ENCODE measurements at regions not wholly inside any gene's neighbourhood (a gene's known extent, or its start where the extent isn't known, plus 50 kb on each side); places are given as distances from the start of the nearest gene placed in this dataset.

- TF ChIP-seq, protein P1, sequence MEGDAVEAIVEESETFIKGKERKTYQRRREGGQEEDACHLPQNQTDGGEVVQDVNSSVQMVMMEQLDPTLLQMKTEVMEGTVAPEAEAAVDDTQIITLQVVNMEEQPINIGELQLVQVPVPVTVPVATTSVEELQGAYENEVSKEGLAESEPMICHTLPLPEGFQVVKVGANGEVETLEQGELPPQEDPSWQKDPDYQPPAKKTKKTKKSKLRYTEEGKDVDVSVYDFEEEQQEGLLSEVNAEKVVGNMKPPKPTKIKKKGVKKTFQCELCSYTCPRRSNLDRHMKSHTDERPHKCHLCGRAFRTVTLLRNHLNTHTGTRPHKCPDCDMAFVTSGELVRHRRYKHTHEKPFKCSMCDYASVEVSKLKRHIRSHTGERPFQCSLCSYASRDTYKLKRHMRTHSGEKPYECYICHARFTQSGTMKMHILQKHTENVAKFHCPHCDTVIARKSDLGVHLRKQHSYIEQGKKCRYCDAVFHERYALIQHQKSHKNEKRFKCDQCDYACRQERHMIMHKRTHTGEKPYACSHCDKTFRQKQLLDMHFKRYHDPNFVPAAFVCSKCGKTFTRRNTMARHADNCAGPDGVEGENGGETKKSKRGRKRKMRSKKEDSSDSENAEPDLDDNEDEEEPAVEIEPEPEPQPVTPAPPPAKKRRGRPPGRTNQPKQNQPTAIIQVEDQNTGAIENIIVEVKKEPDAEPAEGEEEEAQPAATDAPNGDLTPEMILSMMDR (IDR thresholded peaks at IDR 0.05) = no peak
- no peak overlapping the region for H3K4me3 ChIP-seq
- no peak for DNase-seq
- intact Hi-C loops (cut with DNase I) = no loop called here
- H3K4me1 ChIP-seq = no peaks in the 10 kb centered on the region
- no peak overlapping the region for H3K27ac ChIP-seq
- no peaks in the 10 kb centered on the region for H3K36me3 ChIP-seq
- H3K9me3 ChIP-seq = peaks cover 0 to 4% of the 10 kb centered on the region in 2 donors
- no peaks in the 10 kb centered on the region for H3K27me3 ChIP-seq
- ATAC-seq = peak; percentile 74
Observed at GRCh38 chr4:179803857-179804256, 2361.6 kb upstream of the AGA start.

- DNase-seq (no peak), ATAC-seq (peak; percentile 25)
- Histone ChIP-seq H3K27ac (no peak overlapping the region), H3K36me3 (no peaks in the 10 kb centered on the region), H3K4me1 (no peaks in the 10 kb centered on the region), H3K4me3 (no peak overlapping the region), H3K27me3 (no peaks in the 10 kb centered on the region), H3K9me3 (peaks cover 0 to 4% of the 10 kb centered on the region in 2 donors)
- intact Hi-C loops (cut with DNase I) = no loop called here
- TF ChIP-seq, protein P1 (IDR thresholded peaks at IDR 0.05) = no peak
Observed at GRCh38 chr4:179804440-179804839, 2362.2 kb upstream of the AGA start.

DNA sequence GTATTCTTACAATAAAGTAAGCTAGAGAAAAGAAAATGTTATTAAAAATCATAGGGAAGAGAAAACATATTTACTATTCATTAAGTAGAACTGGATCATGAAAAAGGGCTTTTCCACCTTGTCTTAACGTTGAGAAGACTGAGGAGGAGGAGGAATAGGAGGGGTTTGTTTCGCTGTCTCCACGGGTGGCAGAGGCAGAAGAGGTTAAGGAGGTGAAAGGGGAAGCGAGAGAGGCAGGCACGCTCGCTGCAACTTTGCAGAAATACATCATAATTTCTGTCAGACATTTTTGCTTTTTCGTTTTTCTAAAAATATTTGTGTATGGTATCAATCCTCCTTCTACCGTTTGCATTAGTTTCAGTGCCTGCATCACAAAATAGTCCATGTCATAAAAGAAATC lies 2375.1 kb upstream of the AGA start:
- Histone ChIP-seq H3K9me3 (peaks cover 0 to 12% of the 10 kb centered on the region in 2 donors), H3K4me1 (no peaks in the 10 kb centered on the region), H3K27me3 (no peaks in the 10 kb centered on the region), H3K36me3 (no peaks in the 10 kb centered on the region), H3K27ac (no peak overlapping the region), H3K4me3 (no peak overlapping the region)
- intact Hi-C loops (cut with DNase I) = no loop called here
- DNase-seq (no peak), ATAC-seq (no peak)
- TF ChIP-seq, protein P1 (IDR thresholded peaks at IDR 0.05) = no peak

DNA sequence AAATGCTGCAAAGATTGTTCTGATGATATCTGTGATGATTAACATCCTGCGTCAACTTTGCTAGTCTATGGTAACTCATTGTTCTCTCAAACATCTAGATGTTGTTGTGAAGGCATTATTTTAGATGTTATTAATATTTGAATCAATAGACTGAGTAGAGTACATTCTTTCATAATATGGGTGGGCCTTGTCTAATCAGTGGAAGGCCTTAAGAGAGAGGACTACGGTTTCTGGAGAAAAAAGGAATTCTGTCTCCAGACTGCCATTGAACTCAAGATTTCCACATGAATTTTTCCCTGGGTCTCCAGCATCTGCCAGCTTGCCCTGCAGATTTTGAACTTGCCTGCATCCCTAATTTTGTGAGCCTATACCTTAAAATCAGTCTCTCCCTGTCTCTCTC lies 2381.1 kb upstream of the AGA start:
- H3K4me3 ChIP-seq = no peak overlapping the region
- no peaks in the 10 kb centered on the region for H3K27me3 ChIP-seq
- intact Hi-C loops (cut with DNase I) = no loop called here
- H3K36me3 ChIP-seq = no peaks in the 10 kb centered on the region
- TF ChIP-seq, protein P1 (IDR thresholded peaks at IDR 0.05) = no peak
- peaks cover 0 to 12% of the 10 kb centered on the region in 2 donors for H3K9me3 ChIP-seq
- no peak for ATAC-seq
- no peak overlapping the region for H3K27ac ChIP-seq
- no peaks in the 10 kb centered on the region for H3K4me1 ChIP-seq
- no peak for DNase-seq

GRCh38 chr4:179831274-179831673 lies 2389.0 kb upstream of the AGA start:
- no peak for DNase-seq
- H3K27me3 ChIP-seq = no peaks in the 10 kb centered on the region
- no peaks in the 10 kb centered on the region for H3K4me1 ChIP-seq
- no peaks in the 10 kb centered on the region for H3K36me3 ChIP-seq
- peaks cover 0 to 6% of the 10 kb centered on the region in 2 donors for H3K9me3 ChIP-seq
- H3K27ac ChIP-seq = no peak overlapping the region
- TF ChIP-seq, protein P1 (IDR thresholded peaks at IDR 0.05) = no peak
- intact Hi-C loops (cut with DNase I) = no loop called here
- ATAC-seq = no peak
- H3K4me3 ChIP-seq = no peak overlapping the region
